ENCODE measurements at regions not wholly inside any gene's neighbourhood (a gene's known extent, or its start where the extent isn't known, plus 50 kb on each side); places are given as distances from the start of the nearest gene placed in this dataset.

DNA sequence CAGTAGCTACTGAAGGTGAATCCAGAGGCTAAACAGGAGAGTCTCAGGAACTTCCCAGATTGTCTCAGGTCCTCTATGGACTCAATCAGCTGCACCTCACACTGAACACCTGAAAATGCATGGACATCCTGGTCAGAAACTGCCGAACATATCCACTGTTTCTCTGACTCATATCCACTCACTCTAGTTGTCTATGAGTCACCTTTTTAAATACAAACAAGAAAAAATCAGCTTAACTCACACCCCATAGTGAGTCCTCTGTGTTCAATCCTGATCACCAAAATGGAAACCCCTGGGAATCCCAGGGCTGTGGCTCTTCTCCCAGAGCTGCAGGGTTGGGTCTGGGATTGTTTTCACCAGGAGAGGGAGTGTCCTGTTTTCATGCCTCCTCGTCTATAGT is 556.7 kb downstream of the TMEM121 start:
- no peak for TF ChIP-seq TAF1 (IDR thresholded peaks at IDR 0.05; ENCODE audit: borderline replicate concordance, low read depth, low read length)
- TF ChIP-seq POLR2A (IDR thresholded peaks at IDR 0.05; ENCODE audit: low read depth, low read length): no peak
- TF ChIP-seq POLR2AphosphoS5 (IDR thresholded peaks at IDR 0.05; ENCODE audit: low read depth, low read length): no peak
